Endothelial cell of umbilical vein (primary cell): ENCODE measurements at regions not wholly inside any gene's neighbourhood (a gene's known extent, or its start where the extent isn't known, plus 50 kb on each side); places are given as distances from the start of the nearest gene placed in this dataset.

Source experiments
- BruUV-seq: library from RNA; stranded (reverse); fragments of 400-500 nt; replicated peaks from 2 replicates; lab custom pipeline; 2021; lab: Mats Ljungman, UMichigan
- CTCF ChIA-PET: fragments of 300-600, 350-600 bp; sonication (Branson Sonifier 250); formaldehyde crosslinking; loops from one replicate; lab custom pipeline; 2021; ENCODE audit warnings: antibody characterized with exemption, inconsistent platforms; lab: Charles Lee
- POLR2A ChIA-PET: fragments of 300-600, 350-600 bp; sonication (Branson Sonifier 250); formaldehyde crosslinking; loops from one replicate; lab custom pipeline; 2021; ENCODE audit warnings: antibody characterized with exemption, inconsistent platforms; lab: Charles Lee
- DNase-seq: peaks from one replicate; pipeline ENCODE4 v3.0.0-alpha.2; 2011; ENCODE audit warnings: low read depth, low spot score
- FAIRE-seq: peaks from 2 replicates; lab custom pipeline; 2011; peaks lifted over from hg19 to GRCh38; lab: Jason Lieb, UNC
- H2AFZ ChIP-seq: 2 replicates; pipeline ENCODE4 v1.6.0; 2012; ENCODE audit warnings: low read depth, low read length, control low read depth, inconsistent platforms
- H3K27ac ChIP-seq: 2 replicates; pipeline ENCODE4 v1.5.1; 2011; ENCODE audit warnings: low read depth, mild to moderate bottlenecking, control low read depth, low read length, moderate library complexity; ENCODE audit not compliant: insufficient read depth
- H3K27me3 ChIP-seq, 2 experiments: 2 replicates each; pipeline versions ENCODE4 v1.6.0 to v1.6.1; 2011; ENCODE audit warnings: low read length in 2 of 2, mixed read lengths in 1 of 2; ENCODE audit not compliant: control insufficient read depth in 2 of 2, insufficient read depth in 2 of 2
- H3K36me3 ChIP-seq, 2 experiments: 2 replicates in 1 of 2; 3 replicates in 1 of 2; pipeline ENCODE4 v1.5.1; 2011; ENCODE audit warnings: low read length in 2 of 2, mild to moderate bottlenecking in 1 of 2, moderate library complexity in 1 of 2; ENCODE audit not compliant: control insufficient read depth in 2 of 2, insufficient read depth in 2 of 2; ENCODE audit errors: extremely low read depth in 1 of 2
- H3K4me1 ChIP-seq: 3 replicates; pipeline ENCODE4 v1.5.1; 2011; ENCODE audit warnings: mild to moderate bottlenecking, low read length; ENCODE audit not compliant: control insufficient read depth, insufficient read depth; ENCODE audit errors: extremely low read depth
- H3K4me2 ChIP-seq: 2 replicates; pipeline ENCODE4 v1.6.1; 2011; ENCODE audit warnings: low read length, control low read depth, mixed read lengths; ENCODE audit not compliant: insufficient read depth
- H3K4me3 ChIP-seq, 3 experiments: fragments of 200-600 bp in 1 of 3; sonication (generic), shearing (Covaris generic) in 1 of 3; replicated peaks in 1 of 3; 2 replicates each; pipeline ENCODE4 v1.5.1; 2011 to 2016; ENCODE audit warnings: control low read depth in 3 of 3, low read length in 3 of 3, mild to moderate bottlenecking in 2 of 3, inconsistent platforms in 1 of 3, low read depth in 1 of 3, moderate library complexity in 1 of 3; ENCODE audit not compliant: insufficient read depth in 1 of 3
- H3K79me2 ChIP-seq: 2 replicates; pipeline ENCODE4 v1.6.0; 2012; ENCODE audit warnings: low read length, inconsistent platforms; ENCODE audit not compliant: control insufficient read depth, insufficient read depth
- H3K9ac ChIP-seq: replicated peaks from 2 replicates; pipeline ENCODE3; 2011; ENCODE audit warnings: low read length, control low read depth; ENCODE audit not compliant: insufficient read depth; ENCODE audit errors: extremely low read depth
- H3K9me1 ChIP-seq: replicated peaks from 3 replicates; pipeline ENCODE4 v1.6.0; 2011; ENCODE audit warnings: mild to moderate bottlenecking, low read length; ENCODE audit not compliant: control insufficient read depth, insufficient read depth; ENCODE audit errors: extremely low read depth
- H3K9me3 ChIP-seq: replicated peaks from 2 replicates; pipeline ENCODE4 v1.5.1; 2012; ENCODE audit warnings: low read length, inconsistent platforms; ENCODE audit not compliant: control insufficient read depth, insufficient read depth
- H4K20me1 ChIP-seq: replicated peaks from 2 replicates; pipeline ENCODE3; 2011; ENCODE audit warnings: mild to moderate bottlenecking, low read length; ENCODE audit not compliant: control insufficient read depth, insufficient read depth; ENCODE audit errors: extremely low read depth
- EZH2 ChIP-seq: IDR thresholded peaks from 2 replicates; pipeline ENCODE4 v1.6.1; 2012; ENCODE audit warnings: borderline replicate concordance, low read depth, mild to moderate bottlenecking, moderate library complexity, low read length, inconsistent platforms; ENCODE audit not compliant: severe bottlenecking
- FOS ChIP-seq: IDR thresholded peaks from 2 replicates; pipeline ENCODE4 v1.6.1; 2011; ENCODE audit warnings: mild to moderate bottlenecking, low read length, moderate library complexity, borderline replicate concordance; ENCODE audit not compliant: insufficient read depth
- GATA2 ChIP-seq: IDR thresholded peaks from 2 replicates; pipeline ENCODE4 v1.7.0; 2011; ENCODE audit warnings: low read depth, mild to moderate bottlenecking, moderate library complexity, mixed read lengths, low read length; ENCODE audit not compliant: insufficient read length, insufficient read depth
- JUN ChIP-seq: IDR thresholded peaks from 2 replicates; pipeline ENCODE4 v1.6.1; 2011; ENCODE audit warnings: borderline replicate concordance, low read depth; ENCODE audit not compliant: insufficient read length, insufficient read depth
- MYC ChIP-seq: IDR thresholded peaks from one replicate; pipeline ENCODE4 v1.6.1; 2011; ENCODE audit warnings: mild to moderate bottlenecking, low read depth, low read length
- POLR2A ChIP-seq: IDR thresholded peaks from 2 replicates; pipeline ENCODE4 v1.6.1; 2012; ENCODE audit warnings: low read depth, mild to moderate bottlenecking, control low read depth, low read length
- POLR2AphosphoS5 ChIP-seq: IDR thresholded peaks from 2 replicates; pipeline ENCODE4 v1.6.1; 2012; ENCODE audit warnings: low read depth, mild to moderate bottlenecking, control low read depth, low read length, moderate library complexity; ENCODE audit not compliant: insufficient read depth
- dilution Hi-C: fragments of 300-500 bp; cut with MboI; formaldehyde crosslinking; loops from one replicate; pipeline ENCODE4 v1.15.0; 2019; ENCODE audit warnings: low sequenced_read_pairs; ENCODE audit not compliant: extremely low pct_ligation_motif_present
- intact Hi-C: fragments of 100-400 bp; cut with micrococcal nuclease; formaldehyde crosslinking; loops from one replicate; pipeline ENCODE4 v1.10.0; 2022
- TF ChIP-seq, protein P1 (sequence below), 2 donors: IDR thresholded peaks; 1 replicate in 1 of 2; 2 replicates in 1 of 2; pipeline ENCODE4 v1.5.1; 2011; ENCODE audit warnings: low read length in 2 of 2, mild to moderate bottlenecking in 2 of 2, moderate library complexity in 2 of 2, control low read depth in 1 of 2, inconsistent platforms in 1 of 2, low read depth in 1 of 2; ENCODE audit not compliant: insufficient read depth in 1 of 2; ENCODE audit errors: extremely low read depth in 1 of 2
- TF ChIP-seq, protein P2 (sequence below): IDR thresholded peaks from 2 replicates; pipeline ENCODE4 v1.6.1; 2011; ENCODE audit not compliant: insufficient read depth, insufficient read length

GRCh38 chr17:34720760-34721159 is 141.4 kb downstream of the TMEM132E start:
- Histone ChIP-seq H3K9me3 (no peaks in the 10 kb centered on the region), H3K27ac (no peak overlapping the region), H3K9ac (no peak overlapping the region), H4K20me1 (no peaks in the 10 kb centered on the region), H3K4me1 (no peaks in the 10 kb centered on the region), H3K4me3 (no peak overlapping the region), H3K36me3 (no peaks in the 10 kb centered on the region), H3K27me3 (no peaks in the 10 kb centered on the region), H3K79me2 (no peaks in the 10 kb centered on the region), H2AFZ (no peak overlapping the region), H3K9me1 (no peaks in the 10 kb centered on the region), H3K4me2 (no peak overlapping the region)
- intact Hi-C loops (no loop called here), dilution Hi-C loops (no loop called here)
- no peak for DNase-seq
- FAIRE-seq = no peak
- CTCF ChIA-PET = no interaction called here
- TF ChIP-seq POLR2AphosphoS5 (no peak), GATA2 (no peak), MYC (no peak), FOS (no peak), POLR2A (no peak), JUN (no peak), EZH2 (no peak)
- TF ChIP-seq, protein P1, sequence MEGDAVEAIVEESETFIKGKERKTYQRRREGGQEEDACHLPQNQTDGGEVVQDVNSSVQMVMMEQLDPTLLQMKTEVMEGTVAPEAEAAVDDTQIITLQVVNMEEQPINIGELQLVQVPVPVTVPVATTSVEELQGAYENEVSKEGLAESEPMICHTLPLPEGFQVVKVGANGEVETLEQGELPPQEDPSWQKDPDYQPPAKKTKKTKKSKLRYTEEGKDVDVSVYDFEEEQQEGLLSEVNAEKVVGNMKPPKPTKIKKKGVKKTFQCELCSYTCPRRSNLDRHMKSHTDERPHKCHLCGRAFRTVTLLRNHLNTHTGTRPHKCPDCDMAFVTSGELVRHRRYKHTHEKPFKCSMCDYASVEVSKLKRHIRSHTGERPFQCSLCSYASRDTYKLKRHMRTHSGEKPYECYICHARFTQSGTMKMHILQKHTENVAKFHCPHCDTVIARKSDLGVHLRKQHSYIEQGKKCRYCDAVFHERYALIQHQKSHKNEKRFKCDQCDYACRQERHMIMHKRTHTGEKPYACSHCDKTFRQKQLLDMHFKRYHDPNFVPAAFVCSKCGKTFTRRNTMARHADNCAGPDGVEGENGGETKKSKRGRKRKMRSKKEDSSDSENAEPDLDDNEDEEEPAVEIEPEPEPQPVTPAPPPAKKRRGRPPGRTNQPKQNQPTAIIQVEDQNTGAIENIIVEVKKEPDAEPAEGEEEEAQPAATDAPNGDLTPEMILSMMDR (IDR thresholded peaks at IDR 0.05; ENCODE audit: extremely low read depth in 1 of 2, insufficient read depth in 1 of 2, low read depth in 1 of 2, low read length in 2 of 2) = no peak
- TF ChIP-seq, protein P2, sequence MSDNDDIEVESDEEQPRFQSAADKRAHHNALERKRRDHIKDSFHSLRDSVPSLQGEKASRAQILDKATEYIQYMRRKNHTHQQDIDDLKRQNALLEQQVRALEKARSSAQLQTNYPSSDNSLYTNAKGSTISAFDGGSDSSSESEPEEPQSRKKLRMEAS = no peak
- BruUV-seq = no TSS peak
- POLR2A ChIA-PET = no interaction called here
